H1 (cell line): ENCODE measurements at regions not wholly inside any gene's neighbourhood (a gene's known extent, or its start where the extent isn't known, plus 50 kb on each side); places are given as distances from the start of the nearest gene placed in this dataset.

Experiments used
- TF ChIP-seq, protein P1 (sequence below): fragments of 300-600 bp; sonication (generic); IDR thresholded peaks from 2 replicates; pipeline ENCODE4 v1.7.1; 2012; ENCODE audit warnings: low read length, moderate library complexity, mild to moderate bottlenecking, inconsistent platforms; ENCODE audit not compliant: insufficient replicate concordance

DNA sequence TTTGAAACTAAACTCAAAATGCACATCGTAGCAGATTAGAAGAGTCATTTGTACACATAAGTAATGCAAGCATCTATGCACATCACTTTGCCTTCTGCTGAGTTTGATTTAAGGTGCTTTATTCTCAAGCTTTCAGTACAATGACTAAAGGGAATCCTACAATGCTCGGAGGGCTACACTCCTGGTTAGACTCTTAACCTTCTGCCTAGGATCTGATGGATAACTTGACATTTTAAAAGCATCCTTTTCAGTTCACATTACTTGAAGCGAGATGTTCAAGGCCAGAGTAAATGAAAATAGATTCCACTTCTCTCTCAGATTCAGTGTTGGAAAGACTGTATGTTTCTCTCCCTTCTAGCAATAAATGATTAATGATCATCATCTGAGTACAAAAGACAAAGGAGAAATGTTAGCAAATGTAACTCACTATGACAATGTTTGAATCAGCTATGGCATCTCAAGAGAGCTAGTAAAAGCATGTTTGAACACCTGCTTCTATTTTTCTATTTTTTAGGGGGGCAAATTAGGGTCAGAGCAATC is 259.2 kb upstream of the ANO3 start (continued):
- TF ChIP-seq, protein P1, sequence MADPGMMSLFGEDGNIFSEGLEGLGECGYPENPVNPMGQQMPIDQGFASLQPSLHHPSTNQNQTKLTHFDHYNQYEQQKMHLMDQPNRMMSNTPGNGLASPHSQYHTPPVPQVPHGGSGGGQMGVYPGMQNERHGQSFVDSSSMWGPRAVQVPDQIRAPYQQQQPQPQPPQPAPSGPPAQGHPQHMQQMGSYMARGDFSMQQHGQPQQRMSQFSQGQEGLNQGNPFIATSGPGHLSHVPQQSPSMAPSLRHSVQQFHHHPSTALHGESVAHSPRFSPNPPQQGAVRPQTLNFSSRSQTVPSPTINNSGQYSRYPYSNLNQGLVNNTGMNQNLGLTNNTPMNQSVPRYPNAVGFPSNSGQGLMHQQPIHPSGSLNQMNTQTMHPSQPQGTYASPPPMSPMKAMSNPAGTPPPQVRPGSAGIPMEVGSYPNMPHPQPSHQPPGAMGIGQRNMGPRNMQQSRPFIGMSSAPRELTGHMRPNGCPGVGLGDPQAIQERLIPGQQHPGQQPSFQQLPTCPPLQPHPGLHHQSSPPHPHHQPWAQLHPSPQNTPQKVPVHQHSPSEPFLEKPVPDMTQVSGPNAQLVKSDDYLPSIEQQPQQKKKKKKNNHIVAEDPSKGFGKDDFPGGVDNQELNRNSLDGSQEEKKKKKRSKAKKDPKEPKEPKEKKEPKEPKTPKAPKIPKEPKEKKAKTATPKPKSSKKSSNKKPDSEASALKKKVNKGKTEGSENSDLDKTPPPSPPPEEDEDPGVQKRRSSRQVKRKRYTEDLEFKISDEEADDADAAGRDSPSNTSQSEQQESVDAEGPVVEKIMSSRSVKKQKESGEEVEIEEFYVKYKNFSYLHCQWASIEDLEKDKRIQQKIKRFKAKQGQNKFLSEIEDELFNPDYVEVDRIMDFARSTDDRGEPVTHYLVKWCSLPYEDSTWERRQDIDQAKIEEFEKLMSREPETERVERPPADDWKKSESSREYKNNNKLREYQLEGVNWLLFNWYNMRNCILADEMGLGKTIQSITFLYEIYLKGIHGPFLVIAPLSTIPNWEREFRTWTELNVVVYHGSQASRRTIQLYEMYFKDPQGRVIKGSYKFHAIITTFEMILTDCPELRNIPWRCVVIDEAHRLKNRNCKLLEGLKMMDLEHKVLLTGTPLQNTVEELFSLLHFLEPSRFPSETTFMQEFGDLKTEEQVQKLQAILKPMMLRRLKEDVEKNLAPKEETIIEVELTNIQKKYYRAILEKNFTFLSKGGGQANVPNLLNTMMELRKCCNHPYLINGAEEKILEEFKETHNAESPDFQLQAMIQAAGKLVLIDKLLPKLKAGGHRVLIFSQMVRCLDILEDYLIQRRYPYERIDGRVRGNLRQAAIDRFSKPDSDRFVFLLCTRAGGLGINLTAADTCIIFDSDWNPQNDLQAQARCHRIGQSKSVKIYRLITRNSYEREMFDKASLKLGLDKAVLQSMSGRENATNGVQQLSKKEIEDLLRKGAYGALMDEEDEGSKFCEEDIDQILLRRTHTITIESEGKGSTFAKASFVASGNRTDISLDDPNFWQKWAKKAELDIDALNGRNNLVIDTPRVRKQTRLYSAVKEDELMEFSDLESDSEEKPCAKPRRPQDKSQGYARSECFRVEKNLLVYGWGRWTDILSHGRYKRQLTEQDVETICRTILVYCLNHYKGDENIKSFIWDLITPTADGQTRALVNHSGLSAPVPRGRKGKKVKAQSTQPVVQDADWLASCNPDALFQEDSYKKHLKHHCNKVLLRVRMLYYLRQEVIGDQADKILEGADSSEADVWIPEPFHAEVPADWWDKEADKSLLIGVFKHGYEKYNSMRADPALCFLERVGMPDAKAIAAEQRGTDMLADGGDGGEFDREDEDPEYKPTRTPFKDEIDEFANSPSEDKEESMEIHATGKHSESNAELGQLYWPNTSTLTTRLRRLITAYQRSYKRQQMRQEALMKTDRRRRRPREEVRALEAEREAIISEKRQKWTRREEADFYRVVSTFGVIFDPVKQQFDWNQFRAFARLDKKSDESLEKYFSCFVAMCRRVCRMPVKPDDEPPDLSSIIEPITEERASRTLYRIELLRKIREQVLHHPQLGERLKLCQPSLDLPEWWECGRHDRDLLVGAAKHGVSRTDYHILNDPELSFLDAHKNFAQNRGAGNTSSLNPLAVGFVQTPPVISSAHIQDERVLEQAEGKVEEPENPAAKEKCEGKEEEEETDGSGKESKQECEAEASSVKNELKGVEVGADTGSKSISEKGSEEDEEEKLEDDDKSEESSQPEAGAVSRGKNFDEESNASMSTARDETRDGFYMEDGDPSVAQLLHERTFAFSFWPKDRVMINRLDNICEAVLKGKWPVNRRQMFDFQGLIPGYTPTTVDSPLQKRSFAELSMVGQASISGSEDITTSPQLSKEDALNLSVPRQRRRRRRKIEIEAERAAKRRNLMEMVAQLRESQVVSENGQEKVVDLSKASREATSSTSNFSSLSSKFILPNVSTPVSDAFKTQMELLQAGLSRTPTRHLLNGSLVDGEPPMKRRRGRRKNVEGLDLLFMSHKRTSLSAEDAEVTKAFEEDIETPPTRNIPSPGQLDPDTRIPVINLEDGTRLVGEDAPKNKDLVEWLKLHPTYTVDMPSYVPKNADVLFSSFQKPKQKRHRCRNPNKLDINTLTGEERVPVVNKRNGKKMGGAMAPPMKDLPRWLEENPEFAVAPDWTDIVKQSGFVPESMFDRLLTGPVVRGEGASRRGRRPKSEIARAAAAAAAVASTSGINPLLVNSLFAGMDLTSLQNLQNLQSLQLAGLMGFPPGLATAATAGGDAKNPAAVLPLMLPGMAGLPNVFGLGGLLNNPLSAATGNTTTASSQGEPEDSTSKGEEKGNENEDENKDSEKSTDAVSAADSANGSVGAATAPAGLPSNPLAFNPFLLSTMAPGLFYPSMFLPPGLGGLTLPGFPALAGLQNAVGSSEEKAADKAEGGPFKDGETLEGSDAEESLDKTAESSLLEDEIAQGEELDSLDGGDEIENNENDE, result no peak
- TF ChIP-seq, all 59 proteins: peak for 0
